Cardiac muscle cell (in vitro differentiated cells and primary cell): ENCODE measurements at regions not wholly inside any gene's neighbourhood (a gene's known extent, or its start where the extent isn't known, plus 50 kb on each side); places are given as distances from the start of the nearest gene placed in this dataset.
A peak's percentile ranks its signal among the peaks of the same experiment; 100 is the strongest.
"Not testable (repeated sequence)": the region's sequence is repeated elsewhere in the genome, so short reads cannot be mapped to it uniquely, and the experiment has no call there.

Experiments used
- DNase-seq, 2 donors: peaks; one replicate each; pipeline versions ENCODE4 v3.0.0 to v3.0.0-alpha.2; 2010 to 2017; ENCODE audit warnings: low read depth in 1 of 2, low spot score in 1 of 2
- H3K27ac ChIP-seq: fragments of 200-600 bp; sonication (generic); 2 replicates; pipeline ENCODE4 v1.5.1; 2016
- H3K27me3 ChIP-seq: fragments of 200-600 bp; sonication (generic); 2 replicates; pipeline ENCODE4 v1.6.0; 2016; ENCODE audit warnings: control low read depth
- H3K36me3 ChIP-seq: fragments of 200-600 bp; sonication (generic); 2 replicates; pipeline ENCODE4 v1.5.1; 2016; ENCODE audit warnings: control low read depth
- H3K4me1 ChIP-seq: fragments of 200-600 bp; sonication (generic); 2 replicates; pipeline ENCODE4 v1.8.1; 2017; ENCODE audit warnings: low read depth, mild to moderate bottlenecking, mixed run types
- H3K4me3 ChIP-seq: fragments of 200-600 bp; sonication (generic); 2 replicates; pipeline ENCODE4 v1.5.1; 2016; ENCODE audit warnings: mild to moderate bottlenecking
- H3K9me3 ChIP-seq: fragments of 200-600 bp; sonication (generic); 2 replicates; pipeline ENCODE4 v1.5.1; 2017; ENCODE audit warnings: low read depth, mild to moderate bottlenecking, control low read depth
- CTCF ChIP-seq: IDR thresholded peaks from 2 replicates; pipeline ENCODE4 v1.5.1; 2012; ENCODE audit warnings: low read depth, mild to moderate bottlenecking, low read length

DNA sequence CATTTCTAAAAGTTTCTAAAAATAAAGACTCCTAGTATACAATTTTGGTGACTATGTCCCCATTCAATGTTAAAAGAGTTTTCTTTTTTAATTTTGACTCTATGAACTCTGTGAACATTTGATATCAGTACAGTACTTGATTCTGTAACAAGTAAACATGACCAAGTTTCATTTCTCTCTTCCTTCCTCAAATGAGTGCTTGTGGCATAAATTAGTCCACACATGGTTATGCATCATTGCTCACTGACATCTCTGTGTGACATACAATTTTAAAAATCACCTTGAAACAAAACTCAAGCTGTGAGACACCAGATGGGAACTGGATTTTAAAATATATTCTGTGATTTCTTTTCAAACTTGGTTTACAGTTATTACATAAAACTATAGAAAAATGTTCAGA is 253.9 kb upstream of the MDGA2 start:
- H3K9me3 ChIP-seq: no peaks in the 10 kb centered on the region
- H3K4me1 ChIP-seq: no peaks in the 10 kb centered on the region
- no peak for TF ChIP-seq CTCF

DNA sequence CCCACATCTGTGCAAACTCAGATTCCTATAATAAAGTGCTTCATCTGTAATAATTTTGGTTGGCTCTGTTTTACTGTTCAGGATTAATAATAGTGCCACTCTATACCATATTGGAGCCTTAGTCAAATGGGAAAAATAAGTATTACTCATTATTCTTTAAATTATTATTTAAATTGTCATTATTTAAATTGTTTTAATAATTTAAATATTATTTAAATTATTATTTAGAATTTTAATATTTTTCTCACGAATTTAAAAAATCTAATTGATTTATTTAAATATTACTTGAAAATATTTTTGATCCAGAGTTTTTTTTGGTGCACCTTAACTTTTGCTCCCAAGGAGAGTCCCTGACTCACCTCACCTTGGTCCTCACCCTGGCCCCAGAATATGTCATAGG is 245.7 kb upstream of the MDGA2 start:
- Histone ChIP-seq H3K27ac (no peak overlapping the region), H3K36me3 (no peaks in the 10 kb centered on the region), H3K27me3 (no peaks in the 10 kb centered on the region), H3K4me3 (no peak overlapping the region), H3K9me3 (no peaks in the 10 kb centered on the region), H3K4me1 (no peaks in the 10 kb centered on the region)
- no peak for TF ChIP-seq CTCF
- DNase-seq: no peak

More for the DNA sequence above, 253.9 kb upstream of the MDGA2 start:
- H3K27ac ChIP-seq: no peak overlapping the region
- no peaks in the 10 kb centered on the region for H3K36me3 ChIP-seq
- H3K4me3 ChIP-seq: no peak overlapping the region
- H3K27me3 ChIP-seq: no peaks in the 10 kb centered on the region
- no peak for DNase-seq

DNA sequence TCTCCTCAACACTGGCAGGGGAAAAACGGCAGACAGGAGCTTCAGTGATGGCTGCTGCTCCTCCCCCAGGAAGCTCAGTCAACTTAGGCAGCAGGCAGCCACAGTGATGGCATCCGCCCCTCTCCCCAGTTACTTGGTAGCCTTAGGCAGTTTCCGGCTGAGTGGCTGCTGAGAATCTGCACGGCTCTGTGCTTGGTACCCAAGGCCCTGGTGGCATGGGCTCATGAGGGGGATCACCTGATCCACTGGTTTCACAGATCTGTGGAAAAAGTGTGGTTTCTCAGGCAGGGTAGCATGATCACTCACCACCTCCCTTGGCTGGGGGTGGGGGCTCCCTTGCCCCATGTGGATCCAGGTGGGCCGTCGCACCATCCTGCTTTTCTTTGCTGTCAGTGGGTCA is 244.6 kb upstream of the MDGA2 start:
- Histone ChIP-seq H3K4me1 (no peaks in the 10 kb centered on the region), H3K27me3 (no peaks in the 10 kb centered on the region), H3K9me3 (no peaks in the 10 kb centered on the region), H3K4me3 (no peak overlapping the region), H3K27ac (no peak overlapping the region), H3K36me3 (no peaks in the 10 kb centered on the region)
- DNase-seq: no peak
- no peak for TF ChIP-seq CTCF

GRCh38 chr14:47919334-47919846 is 244.0 kb upstream of the MDGA2 start:
- no peak for DNase-seq
- Histone ChIP-seq H3K27ac (no peak overlapping the region), H3K27me3 (no peaks in the 10 kb centered on the region), H3K9me3 (no peaks in the 10 kb centered on the region), H3K4me3 (no peak overlapping the region), H3K4me1 (no peaks in the 10 kb centered on the region), H3K36me3 (no peaks in the 10 kb centered on the region)
- TF ChIP-seq CTCF: no peak

DNA sequence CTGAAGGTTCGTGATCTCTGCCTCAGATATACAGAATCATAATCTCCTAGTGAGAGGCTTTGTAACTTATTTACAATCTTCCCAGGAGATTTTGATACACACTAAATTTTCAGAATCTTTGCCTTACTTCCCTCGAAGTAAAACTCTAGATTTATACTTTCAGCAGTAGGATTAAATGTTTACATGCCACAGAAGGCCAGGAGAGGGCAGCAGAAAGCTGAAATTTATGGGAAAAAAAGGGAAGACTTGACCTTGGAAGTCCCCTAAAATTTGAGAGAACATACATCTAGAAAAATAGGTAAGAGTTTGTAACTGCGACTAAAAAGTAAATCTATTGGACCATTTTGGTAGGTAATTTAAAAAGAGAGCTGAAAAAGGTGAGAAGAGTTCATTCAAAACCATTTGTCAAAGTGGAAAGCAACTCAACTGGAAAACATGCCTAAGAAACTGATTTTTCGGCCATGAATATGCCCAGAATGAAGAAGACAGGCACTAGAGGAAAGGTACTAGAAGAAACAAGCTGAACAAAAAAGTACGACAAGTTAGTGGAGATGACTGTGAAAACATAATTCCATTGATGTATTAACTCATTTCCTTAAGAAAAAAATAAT is 242.0 kb upstream of the MDGA2 start:
- peak; percentile 43 for TF ChIP-seq CTCF
- Histone ChIP-seq H3K4me3 (no peak overlapping the region), H3K36me3 (no peaks in the 10 kb centered on the region), H3K4me1 (no peaks in the 10 kb centered on the region), H3K27me3 (no peaks in the 10 kb centered on the region), H3K27ac (no peak overlapping the region), H3K9me3 (no peaks in the 10 kb centered on the region)
- peak; percentile 8 to 46 for DNase-seq

GRCh38 chr14:47901141-47901540 is 225.7 kb upstream of the MDGA2 start:
- not testable (repeated sequence) for H3K9me3 ChIP-seq, H3K4me3 ChIP-seq, H3K36me3 ChIP-seq, DNase-seq, H3K27ac ChIP-seq, H3K4me1 ChIP-seq, H3K27me3 ChIP-seq
